A549 (cell line): ENCODE measurements at regions not wholly inside any gene's neighbourhood (a gene's known extent, or its start where the extent isn't known, plus 50 kb on each side); places are given as distances from the start of the nearest gene placed in this dataset.

ENCODE experiments used
- CTCF ChIP-seq: fragments of >200 bp; sonication (Bioruptor Twin); formaldehyde crosslinking; IDR thresholded peaks from 3 replicates; pipeline ENCODE4 v1.5.1; 2016
- HOXA7 ChIP-seq: fragments of 250-450 bp; sonication (Bioruptor Pico); IDR thresholded peaks from 2 replicates; pipeline ENCODE4 v1.5.0; 2020; ENCODE audit warnings: mild to moderate bottlenecking, moderate library complexity
- HOXB5 ChIP-seq: fragments of 250-450 bp; sonication (Bioruptor Pico); IDR thresholded peaks from 2 replicates; pipeline ENCODE4 v1.5.0; 2020; ENCODE audit warnings: mild to moderate bottlenecking, moderate library complexity
- JUNB ChIP-seq: fragments of >200 bp; sonication (Bioruptor Twin); formaldehyde crosslinking; IDR thresholded peaks from 2 replicates; pipeline ENCODE4 v1.6.1; 2016
- MYC ChIP-seq: IDR thresholded peaks from 2 replicates; pipeline ENCODE4 v1.6.1; 2012; ENCODE audit warnings: mild to moderate bottlenecking, inconsistent platforms, low read length, improper control_type of control experiment, borderline replicate concordance
- POLR2A ChIP-seq: IDR thresholded peaks from 2 replicates; pipeline ENCODE4 v1.6.1; 2012; ENCODE audit warnings: mild to moderate bottlenecking, low read length
- RAD21 ChIP-seq, 2 experiments: fragments of >200 bp in 1 of 2; sonication (Bioruptor Twin) in 1 of 2; formaldehyde crosslinking in 1 of 2; IDR thresholded peaks in 1 of 2; conservative IDR thresholded peaks in 1 of 2; 2 replicates in 1 of 2; 3 replicates in 1 of 2; pipeline ENCODE4 v1.6.1; 2012 to 2018; ENCODE audit warnings: inconsistent platforms in 1 of 2
- RCOR1 ChIP-seq: fragments of 150-350 bp; IDR thresholded peaks from 2 replicates; pipeline ENCODE4 v1.6.1; 2014; ENCODE audit warnings: antibody characterized with exemption, low read length, low read depth
- ZFP36 ChIP-seq: fragments of 450-650 bp; IDR thresholded peaks from 2 replicates; pipeline ENCODE4 v1.6.1; 2014; ENCODE audit warnings: borderline replicate concordance; ENCODE audit not compliant: partially characterized antibody

GRCh38 chr1:157278383-157279137, 140.4 kb upstream of the ETV3 start:
- no peak for TF ChIP-seq CTCF
- no peak for TF ChIP-seq POLR2A
- no peak for TF ChIP-seq MYC
- no peak for TF ChIP-seq HOXB5 (CRISPR knock-in tag)
- no peak for TF ChIP-seq RAD21 (conservative IDR thresholded peaks at IDR 0.05 in 1 of 2, IDR thresholded peaks at IDR 0.05 in 1 of 2)
- no peak for TF ChIP-seq RCOR1
- TF ChIP-seq HOXA7, result no peak
- TF ChIP-seq ZFP36, result no peak
- no peak for TF ChIP-seq JUNB
